GM19025 (cell line): ENCODE measurements at regions not wholly inside any gene's neighbourhood (a gene's known extent, or its start where the extent isn't known, plus 50 kb on each side); places are given as distances from the start of the nearest gene placed in this dataset.
"Not testable (repeated sequence)": the region's sequence is repeated elsewhere in the genome, so short reads cannot be mapped to it uniquely, and the experiment has no call there.

Experiments
- ATAC-seq: cut with Tn5 transposase; IDR thresholded peaks from one replicate; pipeline ENCODE4 v1.9.1; 2021; ENCODE audit warnings: mild to moderate bottlenecking, low read depth, moderate library complexity; ENCODE audit not compliant: unreplicated experiment

DNA sequence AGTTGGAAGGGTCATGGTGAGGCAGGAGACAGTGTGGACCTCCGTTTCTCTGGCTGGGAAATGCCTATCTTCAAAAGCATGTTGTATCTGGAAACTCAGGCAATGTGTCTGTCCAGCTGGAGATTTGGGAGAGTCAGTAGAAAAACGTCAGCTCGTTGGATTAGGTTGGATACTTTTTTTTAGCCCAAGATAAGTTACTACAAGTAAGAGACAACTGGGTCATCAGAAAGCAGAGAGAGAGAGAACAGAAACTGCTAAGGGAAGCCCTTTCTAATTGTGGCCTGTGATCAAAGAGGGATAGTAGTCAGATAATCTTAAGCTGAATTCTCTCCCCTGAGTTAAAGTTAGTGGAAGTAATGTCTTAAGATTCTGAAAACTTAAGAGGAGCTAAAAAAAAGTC, 78.9 kb upstream of the ZNF280D start:
- ATAC-seq, result no peak

- ATAC-seq, result no peak
Measured at GRCh38 chr15:56811586-56811985, 78.3 kb upstream of the ZNF280D start.

GRCh38 chr15:56808160-56808559, 74.9 kb upstream of the ZNF280D start:
- ATAC-seq, result no peak

- ATAC-seq, result no peak
Measured at GRCh38 chr15:56806148-56806536, 72.8 kb upstream of the ZNF280D start.

DNA sequence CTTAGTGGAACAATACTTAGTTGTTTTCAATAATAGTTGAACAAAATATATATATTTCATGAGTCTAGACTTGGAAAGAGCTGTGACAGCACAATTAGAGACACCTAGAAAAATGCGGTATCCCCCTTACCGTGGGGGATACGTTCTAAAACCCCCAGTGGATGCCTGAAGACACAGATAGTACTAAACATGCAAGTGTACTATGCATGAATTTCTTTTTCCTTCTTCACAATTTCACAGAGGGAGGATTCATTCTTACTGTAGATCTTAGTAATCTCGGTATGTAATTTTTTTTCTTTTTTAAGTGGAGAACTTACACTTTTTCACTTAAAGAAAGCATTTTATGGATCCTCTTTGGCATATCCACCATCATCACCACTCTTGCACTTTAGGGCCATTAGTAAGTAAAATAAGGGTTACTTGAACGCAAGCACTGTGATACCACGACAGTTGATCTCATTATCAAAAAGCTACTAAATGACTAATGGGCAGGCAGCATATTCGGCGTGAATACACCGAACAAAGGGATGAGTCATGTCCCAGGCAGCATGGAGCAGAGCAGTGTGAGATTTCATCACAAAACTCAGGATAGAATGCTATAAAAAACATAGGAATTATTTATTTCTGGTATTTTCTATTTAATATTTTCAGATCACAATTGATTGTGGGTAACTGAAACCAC, 72.3 kb upstream of the ZNF280D start:
- no peak for ATAC-seq

DNA sequence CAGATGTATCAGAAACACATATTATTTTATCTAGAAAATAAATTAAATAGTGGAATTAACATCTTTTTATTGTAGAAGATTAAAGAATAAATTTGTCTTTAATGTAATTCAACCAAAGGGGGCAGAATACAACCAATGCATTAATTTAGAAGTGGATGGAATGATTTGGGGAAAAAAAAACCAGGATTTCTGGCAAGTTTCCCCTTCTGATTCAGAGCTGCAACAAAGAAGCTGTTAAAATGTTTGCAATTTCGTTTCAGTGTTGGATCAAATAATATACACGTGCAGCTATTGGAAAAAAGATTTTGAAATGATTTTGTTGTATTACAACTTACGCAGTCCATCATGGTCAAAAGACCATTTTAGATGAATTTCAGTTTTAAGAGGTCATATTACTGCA, 71.6 kb upstream of the ZNF280D start:
- ATAC-seq, result no peak

DNA sequence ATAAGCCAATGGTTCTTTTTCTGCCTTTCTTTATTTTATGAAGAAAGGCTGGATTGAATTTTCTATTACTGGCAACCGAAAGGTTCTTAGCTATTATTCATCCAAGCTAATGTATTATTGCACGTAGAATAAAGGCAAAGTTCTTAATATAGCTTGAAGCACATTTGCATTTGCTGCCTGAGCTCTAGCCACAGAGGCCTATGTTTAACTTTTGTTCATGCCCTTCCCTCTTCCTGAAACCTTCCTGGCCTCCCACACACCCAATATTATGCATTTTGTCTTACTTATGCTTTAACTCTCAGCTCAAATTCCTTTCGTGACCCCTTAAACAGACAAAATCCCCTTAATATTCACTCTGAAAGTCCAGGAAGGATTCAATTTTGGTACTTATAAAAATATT, 71.0 kb upstream of the ZNF280D start:
- no peak for ATAC-seq

- no peak for ATAC-seq
Measured at GRCh38 chr15:56802161-56802560, 68.9 kb upstream of the ZNF280D start.

GRCh38 chr15:56798639-56799038, 65.3 kb upstream of the ZNF280D start:
- peak; percentile 78 for ATAC-seq

DNA sequence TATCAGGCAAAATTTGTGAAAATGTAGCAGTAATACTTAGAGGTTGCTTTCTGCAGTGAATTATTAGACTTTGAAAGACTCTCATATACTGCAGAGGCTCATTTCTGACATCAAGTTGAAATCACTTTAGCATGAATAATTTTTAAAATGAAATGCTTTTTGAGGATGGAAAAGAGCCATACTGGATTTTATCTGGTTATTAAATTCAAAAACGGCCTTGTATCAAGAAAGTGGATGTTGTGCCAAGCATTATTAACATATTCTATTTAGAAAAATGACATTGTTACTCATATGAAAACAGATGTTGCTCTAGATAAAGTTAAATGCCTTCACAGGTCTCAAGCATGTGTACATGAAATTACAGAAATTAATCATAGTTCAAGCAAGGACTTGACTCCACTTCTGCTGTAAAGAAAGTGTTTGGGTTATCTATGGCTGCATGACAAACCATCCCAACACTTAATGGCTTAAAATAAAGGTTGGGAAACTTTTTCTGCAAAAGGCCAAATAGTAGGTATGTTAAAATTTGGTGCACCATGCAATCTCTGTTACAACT, 64.5 kb upstream of the ZNF280D start:
- ATAC-seq, result no peak

DNA sequence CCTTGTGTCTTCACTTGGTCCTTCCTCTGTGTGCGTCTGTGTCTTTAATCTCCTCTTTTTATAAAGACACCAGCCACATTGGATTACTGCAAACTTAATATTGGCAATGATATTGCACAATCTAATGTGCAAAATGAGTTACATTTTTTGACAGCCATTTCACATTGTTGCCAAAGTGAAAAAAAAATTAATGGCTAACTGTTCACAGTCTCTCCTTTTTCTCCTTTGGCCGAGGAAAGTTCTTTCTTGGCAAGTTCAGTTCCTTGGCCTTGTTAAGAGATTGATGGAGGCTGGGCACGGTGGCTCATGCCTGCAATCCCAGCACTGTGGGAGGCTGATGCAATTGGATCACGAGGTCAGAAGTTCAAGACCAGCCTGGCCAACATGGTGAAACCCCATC, 62.2 kb upstream of the ZNF280D start:
- no peak for ATAC-seq

DNA sequence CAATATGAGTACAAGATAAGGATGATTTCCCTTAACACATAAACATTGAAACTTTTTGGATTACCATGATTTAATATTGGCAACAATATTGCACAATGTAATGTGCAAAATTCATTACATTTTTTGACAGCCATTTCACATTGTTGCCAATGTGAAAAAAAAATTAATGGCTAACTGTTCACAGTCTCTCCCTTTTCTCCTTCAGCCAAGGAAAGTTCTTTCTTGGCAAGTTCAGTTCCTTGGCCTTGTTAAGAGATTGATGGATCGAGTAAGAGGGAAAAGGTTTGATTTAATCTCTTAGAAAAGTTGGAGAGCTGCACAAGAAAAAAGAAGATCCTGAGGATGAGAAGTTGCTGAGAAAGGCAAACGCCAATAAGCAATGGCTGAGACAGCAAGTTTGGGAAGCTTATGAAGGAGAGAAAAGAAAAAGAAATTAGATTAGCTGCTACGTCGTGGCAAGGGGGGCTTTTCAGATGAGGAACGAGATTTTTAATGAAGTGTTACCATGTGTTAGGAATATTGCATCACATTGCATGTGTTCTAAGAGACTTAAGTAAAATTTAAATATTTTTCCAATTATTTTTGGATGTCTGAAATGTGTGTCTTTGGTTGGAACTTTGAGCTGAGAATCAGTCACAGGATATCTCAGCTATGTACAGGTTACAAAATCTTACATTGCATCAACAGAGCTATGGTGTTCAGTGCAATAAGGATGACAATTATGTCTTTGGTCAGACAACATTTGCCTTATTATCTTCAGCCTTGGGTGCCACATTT, 61.4 kb upstream of the ZNF280D start:
- no peak for ATAC-seq

DNA sequence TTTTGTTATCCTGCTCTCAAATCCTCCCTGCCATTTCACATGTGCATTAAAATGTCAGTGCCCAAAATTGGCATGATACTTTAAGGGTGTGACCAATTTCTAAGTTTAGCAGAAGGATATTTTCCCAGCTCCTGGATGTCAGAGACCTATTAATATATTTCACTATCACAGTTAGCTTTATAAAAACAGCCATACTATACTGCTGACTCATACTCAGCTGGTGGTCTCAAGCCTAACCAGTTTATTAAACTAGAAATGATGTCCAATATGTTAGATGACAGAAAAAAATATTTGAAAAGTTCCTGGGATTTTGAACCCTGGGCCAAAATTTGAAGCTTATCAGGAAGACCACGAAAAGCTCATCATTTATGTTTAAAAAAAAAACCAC, 60.9 kb upstream of the ZNF280D start:
- no peak for ATAC-seq

- ATAC-seq, result no peak
Measured at GRCh38 chr15:56792211-56792610, 58.9 kb upstream of the ZNF280D start.

DNA sequence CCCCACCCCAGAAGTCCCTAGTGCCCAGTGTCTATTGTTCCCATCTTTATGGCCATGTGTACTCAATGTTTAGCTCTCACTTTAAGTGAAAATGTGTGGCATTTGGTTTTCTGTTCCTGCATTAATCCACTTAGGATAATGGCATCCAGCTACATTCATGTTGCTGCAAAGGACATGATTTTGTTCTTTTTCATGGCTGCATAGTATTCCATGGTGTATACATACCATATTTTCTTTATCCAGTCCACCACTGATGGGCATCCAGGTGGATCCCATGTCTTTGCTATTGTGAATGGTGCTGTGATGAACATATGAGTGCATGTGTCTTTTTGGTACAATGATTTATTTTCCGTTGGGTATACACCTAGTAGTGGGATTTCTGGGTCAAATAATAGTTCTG, 58.2 kb upstream of the ZNF280D start:
- ATAC-seq, result not testable (repeated sequence)

DNA sequence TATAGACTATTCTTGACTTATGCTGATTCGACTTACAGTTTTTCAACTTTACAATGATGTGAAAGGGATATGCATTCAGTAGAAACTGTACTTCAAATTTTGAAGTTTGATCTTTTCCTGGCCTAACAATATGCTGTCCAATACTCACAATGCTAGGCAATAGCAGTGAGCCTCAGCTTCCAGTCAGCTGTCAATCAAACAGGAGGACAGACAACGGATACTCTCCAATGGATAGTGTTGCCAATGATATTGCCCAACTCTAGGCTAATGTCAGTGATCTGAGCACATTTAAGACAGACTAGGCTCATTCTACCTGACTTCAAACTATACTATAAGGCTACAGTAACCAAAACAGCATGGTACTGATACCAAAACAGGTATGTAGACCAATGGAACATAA, 55.0 kb upstream of the ZNF280D start:
- ATAC-seq, result no peak

DNA sequence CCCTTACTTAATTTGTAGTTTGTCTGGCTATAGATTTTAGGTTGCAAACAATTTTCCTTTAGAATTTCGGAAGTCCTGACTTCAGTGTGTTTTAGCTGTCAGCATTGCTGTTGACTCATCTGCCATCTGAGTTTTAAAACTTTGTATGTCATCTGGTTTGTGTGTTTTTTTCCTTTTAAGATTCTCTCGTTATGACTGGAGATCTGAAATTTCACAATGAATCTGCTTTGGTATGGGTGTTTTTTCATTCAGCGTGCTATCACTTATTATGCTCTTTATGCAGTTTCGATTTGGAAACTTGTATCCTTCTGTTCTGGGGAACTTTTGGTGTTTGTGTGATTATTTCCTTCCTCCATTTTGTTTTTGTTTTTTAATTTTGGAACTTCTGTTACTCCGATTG, 53.7 kb upstream of the ZNF280D start:
- peak; percentile 75 for ATAC-seq

GRCh38 chr15:56783857-56784661, 50.8 kb upstream of the ZNF280D start:
- ATAC-seq, result no peak

- no peak for ATAC-seq
Measured at GRCh38 chr15:56783156-56783856, 50.0 kb upstream of the ZNF280D start.
